ENCODE measurements at regions not wholly inside any gene's neighbourhood (a gene's known extent, or its start where the extent isn't known, plus 50 kb on each side); places are given as distances from the start of the nearest gene placed in this dataset.
"Not testable (repeated sequence)": the region's sequence is repeated elsewhere in the genome, so short reads cannot be mapped to it uniquely, and the experiment has no call there.

DNA sequence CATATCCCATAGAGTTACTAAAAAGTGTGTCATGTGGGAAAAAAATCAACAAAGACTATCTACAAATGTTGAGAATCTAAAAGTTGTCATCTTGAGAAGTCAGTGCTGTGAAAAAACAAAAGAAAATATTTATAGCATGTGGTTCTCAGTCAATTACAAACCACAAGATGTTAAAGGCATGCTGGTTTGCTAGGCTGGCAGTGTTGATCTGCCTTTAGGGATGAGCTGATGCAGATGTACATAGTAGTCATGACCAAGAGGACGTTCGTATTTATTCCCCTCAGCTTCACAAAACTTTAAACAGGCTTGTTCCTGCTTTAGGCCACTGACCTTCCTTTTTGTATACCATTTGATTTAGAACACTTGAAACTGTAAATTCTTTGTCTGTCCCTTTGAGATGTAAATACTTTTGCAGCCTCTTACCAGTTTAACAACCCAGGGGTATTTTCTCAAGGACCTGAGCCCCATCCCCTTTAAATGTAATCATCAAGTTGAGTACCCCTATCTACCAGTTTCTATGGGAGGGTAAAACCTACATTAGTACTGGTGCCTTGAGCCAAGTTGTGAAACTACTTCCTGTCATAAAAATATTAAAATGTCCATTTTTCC is 446.6 kb downstream of the KCNJ18 start:
- Histone ChIP-seq H3K36me3 (ENCODE audit: insufficient read depth, low read length) (no peaks in the 10 kb centered on the region), H3K4me3 (no peak overlapping the region), H3K27ac (no peak overlapping the region), H3K9ac (ENCODE audit: insufficient read length) (no peak overlapping the region), H3K9me3 (ENCODE audit: low read depth, low read length) (no peaks in the 10 kb centered on the region)
- DNase-seq (ENCODE audit: low read depth, low spot score) = no peak
- no peak for TF ChIP-seq FOXP2 (optimal IDR thresholded peaks at IDR 0.05; ENCODE audit: control extremely low read depth, extremely low read length, insufficient read depth)
- TF ChIP-seq EZH2 (IDR thresholded peaks at IDR 0.05) = no peak
- no peak for TF ChIP-seq POLR2AphosphoS5 (IDR thresholded peaks at IDR 0.05; ENCODE audit: borderline replicate concordance, low read depth, low read length)

GRCh38 chr17:22142091-22142490 is 449.8 kb downstream of the KCNJ18 start:
- Histone ChIP-seq H3K27ac (no peak overlapping the region), H3K9ac (ENCODE audit: insufficient read length) (no peak overlapping the region), H3K36me3 (ENCODE audit: insufficient read depth, low read length) (no peaks in the 10 kb centered on the region), H3K4me3 (no peak overlapping the region), H3K9me3 (ENCODE audit: low read depth, low read length) (no peaks in the 10 kb centered on the region)
- no peak for DNase-seq (ENCODE audit: low read depth, low spot score)
- TF ChIP-seq POLR2AphosphoS5 (IDR thresholded peaks at IDR 0.05; ENCODE audit: borderline replicate concordance, low read depth, low read length) = no peak

DNA sequence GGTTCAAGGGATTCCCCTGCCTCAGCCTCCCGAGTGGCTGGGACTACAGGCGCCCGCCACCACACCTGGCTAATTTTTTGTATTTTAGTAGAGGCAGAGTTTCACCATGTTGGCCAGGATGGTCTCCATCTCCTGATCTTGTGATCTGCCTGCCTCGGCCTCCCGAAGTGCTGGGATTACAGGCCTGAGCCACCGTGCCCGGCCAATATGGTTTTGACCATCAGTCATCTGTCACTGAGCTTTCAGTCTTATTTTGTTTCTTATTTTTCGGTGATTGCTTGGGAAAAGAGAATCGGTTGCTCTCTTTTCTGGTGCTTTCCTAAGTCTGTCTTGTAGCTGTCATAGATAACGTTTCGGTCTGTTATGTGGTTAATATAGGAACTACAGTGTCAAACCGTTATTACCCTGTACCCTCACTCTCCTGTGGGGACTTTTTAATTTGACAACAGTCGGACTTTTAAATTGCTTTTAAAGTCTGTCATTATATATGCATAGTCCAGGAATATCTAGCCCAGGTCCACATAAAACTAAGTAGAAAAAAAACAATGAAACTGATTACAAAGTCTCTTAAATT is 453.4 kb downstream of the KCNJ18 start:
- TF ChIP-seq EZH2 (IDR thresholded peaks at IDR 0.05) (no peak), POLR2AphosphoS5 (IDR thresholded peaks at IDR 0.05; ENCODE audit: borderline replicate concordance, low read depth, low read length) (no peak)
- Histone ChIP-seq H3K9me3 (ENCODE audit: low read depth, low read length) (no peaks in the 10 kb centered on the region), H3K27ac (no peak overlapping the region), H3K36me3 (ENCODE audit: insufficient read depth, low read length) (no peaks in the 10 kb centered on the region), H3K9ac (ENCODE audit: insufficient read length) (no peak overlapping the region), H3K4me3 (no peak overlapping the region)
- DNase-seq (ENCODE audit: low read depth, low spot score) = no peak

- no peak overlapping the region for H3K4me3 ChIP-seq
Observed at GRCh38 chr17:22158364-22158763, 466.0 kb downstream of the KCNJ18 start.

DNA sequence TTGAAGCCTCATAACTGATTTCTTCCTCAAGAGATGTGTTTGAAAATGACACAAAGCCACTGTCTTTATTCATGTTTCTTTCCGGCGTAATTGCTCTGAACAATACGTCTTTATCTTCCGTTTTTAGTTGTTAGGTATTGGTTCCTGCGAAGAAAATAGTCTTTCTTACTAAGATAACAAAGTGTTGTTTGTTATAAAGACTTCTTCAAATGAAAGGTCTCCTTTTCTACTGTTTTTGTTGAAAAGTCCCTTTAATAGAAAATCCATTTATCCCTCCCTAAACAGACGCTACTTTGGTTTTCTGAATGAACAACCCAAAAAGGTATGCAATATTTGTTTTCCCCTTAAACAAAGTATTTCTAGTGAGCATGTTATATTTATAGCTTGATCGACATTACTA is 469.1 kb downstream of the KCNJ18 start:
- Histone ChIP-seq H3K36me3 (ENCODE audit: insufficient read depth, low read length) (no peaks in the 10 kb centered on the region), H3K9me3 (ENCODE audit: low read depth, low read length) (no peaks in the 10 kb centered on the region), H3K4me3 (no peak overlapping the region), H3K9ac (ENCODE audit: insufficient read length) (no peak overlapping the region), H3K27ac (no peak overlapping the region)
- TF ChIP-seq FOXP2 (optimal IDR thresholded peaks at IDR 0.05; ENCODE audit: control extremely low read depth, extremely low read length, insufficient read depth) (no peak), EZH2 (IDR thresholded peaks at IDR 0.05) (no peak), POLR2AphosphoS5 (IDR thresholded peaks at IDR 0.05; ENCODE audit: borderline replicate concordance, low read depth, low read length) (no peak)
- no peak for DNase-seq (ENCODE audit: low read depth, low spot score)

More at GRCh38 chr17:22158364-22158763, 466.0 kb downstream of the KCNJ18 start:
- TF ChIP-seq EZH2 (IDR thresholded peaks at IDR 0.05) (no peak), FOXP2 (optimal IDR thresholded peaks at IDR 0.05; ENCODE audit: control extremely low read depth, extremely low read length, insufficient read depth) (no peak), POLR2AphosphoS5 (IDR thresholded peaks at IDR 0.05; ENCODE audit: borderline replicate concordance, low read depth, low read length) (no peak)
- no peak for DNase-seq (ENCODE audit: low read depth, low spot score)
- Histone ChIP-seq H3K27ac (no peak overlapping the region), H3K36me3 (ENCODE audit: insufficient read depth, low read length) (no peaks in the 10 kb centered on the region), H3K9me3 (ENCODE audit: low read depth, low read length) (no peaks in the 10 kb centered on the region), H3K9ac (ENCODE audit: insufficient read length) (no peak overlapping the region)

DNA sequence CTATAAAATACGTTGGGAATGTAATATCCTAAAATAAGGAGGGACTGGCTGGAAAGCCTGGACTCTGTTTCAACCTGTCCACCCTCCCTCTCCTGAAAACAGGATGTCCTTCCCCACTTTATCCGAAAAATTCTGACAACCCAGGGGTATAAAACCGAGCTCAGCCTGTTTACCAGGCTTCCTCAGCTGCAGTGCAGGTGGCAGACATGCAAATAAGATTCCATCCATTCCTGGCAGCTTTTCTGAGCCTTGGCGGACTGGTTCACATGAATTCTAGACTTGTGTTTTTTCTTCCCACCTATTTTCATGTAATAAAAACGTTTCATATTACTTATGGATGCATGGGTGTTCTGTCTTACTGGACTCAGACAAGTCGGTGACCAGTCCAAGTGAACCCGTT is 479.3 kb downstream of the KCNJ18 start:
- DNase-seq (ENCODE audit: low read depth, low spot score) = no peak
- H3K36me3 ChIP-seq (ENCODE audit: insufficient read depth, low read length) = no peaks in the 10 kb centered on the region
- no peak overlapping the region for H3K4me3 ChIP-seq
- no peak overlapping the region for H3K9ac ChIP-seq (ENCODE audit: insufficient read length)
- TF ChIP-seq POLR2AphosphoS5 (IDR thresholded peaks at IDR 0.05; ENCODE audit: borderline replicate concordance, low read depth, low read length) (no peak), EZH2 (IDR thresholded peaks at IDR 0.05) (no peak), FOXP2 (optimal IDR thresholded peaks at IDR 0.05; ENCODE audit: control extremely low read depth, extremely low read length, insufficient read depth) (no peak)
- no peak overlapping the region for H3K27ac ChIP-seq
- H3K9me3 ChIP-seq (ENCODE audit: low read depth, low read length) = no peaks in the 10 kb centered on the region

DNA sequence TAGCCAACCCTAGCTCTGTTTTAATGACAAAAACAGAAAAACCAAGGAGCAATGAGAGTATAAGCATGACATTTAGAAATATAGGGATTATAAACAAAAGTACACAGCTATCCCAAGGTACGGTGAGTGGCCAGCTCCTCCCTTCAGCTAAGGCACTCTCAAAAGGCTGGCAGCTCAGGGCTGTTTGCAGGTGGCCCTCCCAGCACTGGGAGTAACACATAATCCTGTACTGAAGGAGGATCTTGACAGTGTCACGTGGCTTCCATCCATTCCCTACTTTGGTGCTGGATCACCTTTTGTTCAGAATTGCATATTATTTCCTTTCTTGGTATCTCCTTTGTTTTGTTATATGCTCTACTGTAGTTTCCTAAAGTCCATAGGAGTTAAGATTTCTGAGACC is 500.8 kb downstream of the KCNJ18 start:
- H3K27ac ChIP-seq = no peak overlapping the region
- no peak overlapping the region for H3K4me3 ChIP-seq
- no peaks in the 10 kb centered on the region for H3K36me3 ChIP-seq (ENCODE audit: insufficient read depth, low read length)
- TF ChIP-seq EZH2 (IDR thresholded peaks at IDR 0.05) (no peak), FOXP2 (optimal IDR thresholded peaks at IDR 0.05; ENCODE audit: control extremely low read depth, extremely low read length, insufficient read depth) (no peak), POLR2AphosphoS5 (IDR thresholded peaks at IDR 0.05; ENCODE audit: borderline replicate concordance, low read depth, low read length) (no peak)
- H3K9me3 ChIP-seq (ENCODE audit: low read depth, low read length) = no peaks in the 10 kb centered on the region
- DNase-seq (ENCODE audit: low read depth, low spot score) = no peak
- H3K9ac ChIP-seq (ENCODE audit: insufficient read length) = no peak overlapping the region

- H3K9me3 ChIP-seq (ENCODE audit: low read depth, low read length); DNase-seq (ENCODE audit: low read depth, low spot score); H3K9ac ChIP-seq (ENCODE audit: insufficient read length); H3K27ac ChIP-seq; H3K36me3 ChIP-seq (ENCODE audit: insufficient read depth, low read length); H3K4me3 ChIP-seq: not testable (repeated sequence)
Observed at GRCh38 chr17:22200187-22200586, 507.9 kb downstream of the KCNJ18 start.

GRCh38 chr17:22202702-22203101 is 510.4 kb downstream of the KCNJ18 start:
- DNase-seq (ENCODE audit: low read depth, low spot score) = no peak
- TF ChIP-seq EZH2 (IDR thresholded peaks at IDR 0.05) = no peak
- no peak for TF ChIP-seq FOXP2 (optimal IDR thresholded peaks at IDR 0.05; ENCODE audit: control extremely low read depth, extremely low read length, insufficient read depth)
- no peak for TF ChIP-seq POLR2AphosphoS5 (IDR thresholded peaks at IDR 0.05; ENCODE audit: borderline replicate concordance, low read depth, low read length)
- Histone ChIP-seq H3K27ac (no peak overlapping the region), H3K9ac (ENCODE audit: insufficient read length) (no peak overlapping the region), H3K9me3 (ENCODE audit: low read depth, low read length) (no peaks in the 10 kb centered on the region), H3K36me3 (ENCODE audit: insufficient read depth, low read length) (no peaks in the 10 kb centered on the region), H3K4me3 (no peak overlapping the region)
